GM23338 (cell line): ENCODE measurements at regions not wholly inside any gene's neighbourhood (a gene's known extent, or its start where the extent isn't known, plus 50 kb on each side); places are given as distances from the start of the nearest gene placed in this dataset.

Experiments used
- ATAC-seq: fragments of 200-7000 bp; cut with Tn5 transposase; 3 replicates; pipeline ENCODE4 v1.9.1; 2020
- DNase-seq: peaks from one replicate; pipeline ENCODE4 v3.0.0-alpha.2; 2015; ENCODE audit warnings: low spot score
- H2AFZ ChIP-seq: fragments of 200-600 bp; sonication (generic); 2 replicates; pipeline ENCODE4 v1.8.0; 2016; ENCODE audit warnings: antibody characterized with exemption, mild to moderate bottlenecking, moderate library complexity
- H3F3A ChIP-seq: fragments of 200-600 bp; sonication (generic); replicated peaks from 2 replicates; pipeline ENCODE4 v1.8.0; 2017; ENCODE audit warnings: antibody characterized with exemption, mixed run types, low read depth
- H3K27ac ChIP-seq: fragments of 200-600 bp; sonication (generic); 2 replicates; pipeline ENCODE4 v1.6.1; 2016; ENCODE audit warnings: low read depth
- H3K27me3 ChIP-seq: fragments of 200-600 bp; sonication (generic); 2 replicates; pipeline ENCODE4 v1.8.0; 2016; ENCODE audit warnings: mild to moderate bottlenecking, mixed run types, moderate library complexity; ENCODE audit not compliant: insufficient read depth
- H3K36me3 ChIP-seq: fragments of 200-600 bp; sonication (generic); 2 replicates; pipeline ENCODE4 v1.8.0; 2016; ENCODE audit warnings: mild to moderate bottlenecking; ENCODE audit not compliant: insufficient read depth
- H3K4me1 ChIP-seq: fragments of 200-600 bp; sonication (generic); 2 replicates; pipeline ENCODE4 v1.8.0; 2016; ENCODE audit warnings: mild to moderate bottlenecking, moderate library complexity; ENCODE audit not compliant: insufficient read depth
- H3K4me2 ChIP-seq: fragments of 200-600 bp; sonication (generic); 2 replicates; pipeline ENCODE4 v1.7.1; 2017; ENCODE audit warnings: mixed run types
- H3K4me3 ChIP-seq: fragments of 200-600 bp; sonication (generic); 2 replicates; pipeline ENCODE4 v1.6.1; 2016; ENCODE audit warnings: mixed run types
- H3K79me2 ChIP-seq: fragments of 200-600 bp; sonication (generic); replicated peaks from 2 replicates; pipeline ENCODE4 v1.8.0; 2017; ENCODE audit warnings: mild to moderate bottlenecking; ENCODE audit not compliant: insufficient read depth
- H3K9me2 ChIP-seq: fragments of 200-600 bp; sonication (generic); 2 replicates; pipeline ENCODE4 v1.8.0; 2017; ENCODE audit not compliant: insufficient read depth
- H4K20me1 ChIP-seq: fragments of 200-600 bp; sonication (generic); replicated peaks from 2 replicates; pipeline ENCODE4 v1.8.0; 2017; ENCODE audit warnings: mild to moderate bottlenecking; ENCODE audit not compliant: insufficient read depth
- H3K27ac Mint-ChIP-seq: 2 replicates; pipeline ENCODE4 v1.8.0; 2020; ENCODE audit warnings: inconsistent platforms, mild to moderate bottlenecking, moderate library complexity, mixed read lengths
- H3K27me3 Mint-ChIP-seq: 3 replicates; pipeline ENCODE4 v1.8.0; 2022; ENCODE audit warnings: low read depth, mild to moderate bottlenecking, moderate library complexity, mixed read lengths, inconsistent platforms; ENCODE audit not compliant: insufficient read depth, poor library complexity
- H3K36me3 Mint-ChIP-seq: 3 replicates; pipeline ENCODE4 v1.8.0; 2021; ENCODE audit warnings: low read depth, mild to moderate bottlenecking, inconsistent platforms, moderate library complexity, mixed read lengths
- H3K4me1 Mint-ChIP-seq: 3 replicates; pipeline ENCODE4 v1.8.0; 2020; ENCODE audit warnings: mild to moderate bottlenecking, inconsistent platforms, mixed read lengths
- H3K4me3 Mint-ChIP-seq: 3 replicates; pipeline ENCODE4 v1.8.0; 2021; ENCODE audit warnings: moderate library complexity, mild to moderate bottlenecking, inconsistent platforms, mixed read lengths
- H3K9me3 Mint-ChIP-seq: 3 replicates; pipeline ENCODE4 v1.8.0; 2020; ENCODE audit warnings: moderate library complexity, mild to moderate bottlenecking, inconsistent platforms, mixed read lengths
- POLR2AphosphoS5 ChIP-seq: IDR thresholded peaks from 2 replicates; pipeline ENCODE4 v1.6.1; 2016; ENCODE audit warnings: antibody characterized with exemption, low read depth
- ZNF331 ChIP-seq: fragments of 250-450 bp; sonication (Bioruptor Pico); IDR thresholded peaks from 2 replicates; pipeline ENCODE4 v1.5.0; 2020; ENCODE audit warnings: low read depth, mild to moderate bottlenecking, moderate library complexity
- ZNF462 ChIP-seq: fragments of 250-450 bp; sonication (Bioruptor Pico); IDR thresholded peaks from 2 replicates; pipeline ENCODE4 v1.5.0; 2020; ENCODE audit warnings: mild to moderate bottlenecking, moderate library complexity
- TF ChIP-seq, protein P1 (sequence below), 2 experiments: fragments of 200-600 bp in 1 of 2; sonication (generic) in 1 of 2; conservative IDR thresholded peaks; 2 replicates each; pipeline versions ENCODE4 v1.5.1 to v1.6.1; 2016 to 2017; ENCODE audit warnings: antibody characterized with exemption in 2 of 2, low read depth in 2 of 2, mild to moderate bottlenecking in 2 of 2, moderate library complexity in 1 of 2

- no peaks in the 10 kb centered on the region for H3K79me2 ChIP-seq
- DNase-seq (peak; percentile 28), ATAC-seq (peak; percentile 45)
- Mint-ChIP-seq H3K27me3 (peaks cover 5% of the 10 kb centered on the region), H3K9me3 (no peaks in the 10 kb centered on the region; the same call in 1 of the 3 replicates), H3K4me3 (no peak overlapping the region), H3K27ac (peak overlapping the region; percentile 83), H3K4me1 (peaks cover 64% of the 10 kb centered on the region), H3K36me3 (peaks cover 6% of the 10 kb centered on the region; the same call in 1 of the 3 replicates)
- no peaks in the 10 kb centered on the region for H3K27me3 ChIP-seq
- peak overlapping the region; percentile 89 for H3K27ac ChIP-seq
- no peak overlapping the region for H3K4me3 ChIP-seq
- H3F3A ChIP-seq = peaks cover 17% of the 10 kb centered on the region; the same call in 1 of the 2 replicates
- peak overlapping the region; percentile 20 for H2AFZ ChIP-seq
- TF ChIP-seq ZNF462 (CRISPR knock-in tag) (peak; percentile 11; the same call in 1 of the 2 replicates), POLR2AphosphoS5 (no peak), ZNF331 (peak; percentile 7; the same call in 1 of the 2 replicates)
- TF ChIP-seq, protein P1, sequence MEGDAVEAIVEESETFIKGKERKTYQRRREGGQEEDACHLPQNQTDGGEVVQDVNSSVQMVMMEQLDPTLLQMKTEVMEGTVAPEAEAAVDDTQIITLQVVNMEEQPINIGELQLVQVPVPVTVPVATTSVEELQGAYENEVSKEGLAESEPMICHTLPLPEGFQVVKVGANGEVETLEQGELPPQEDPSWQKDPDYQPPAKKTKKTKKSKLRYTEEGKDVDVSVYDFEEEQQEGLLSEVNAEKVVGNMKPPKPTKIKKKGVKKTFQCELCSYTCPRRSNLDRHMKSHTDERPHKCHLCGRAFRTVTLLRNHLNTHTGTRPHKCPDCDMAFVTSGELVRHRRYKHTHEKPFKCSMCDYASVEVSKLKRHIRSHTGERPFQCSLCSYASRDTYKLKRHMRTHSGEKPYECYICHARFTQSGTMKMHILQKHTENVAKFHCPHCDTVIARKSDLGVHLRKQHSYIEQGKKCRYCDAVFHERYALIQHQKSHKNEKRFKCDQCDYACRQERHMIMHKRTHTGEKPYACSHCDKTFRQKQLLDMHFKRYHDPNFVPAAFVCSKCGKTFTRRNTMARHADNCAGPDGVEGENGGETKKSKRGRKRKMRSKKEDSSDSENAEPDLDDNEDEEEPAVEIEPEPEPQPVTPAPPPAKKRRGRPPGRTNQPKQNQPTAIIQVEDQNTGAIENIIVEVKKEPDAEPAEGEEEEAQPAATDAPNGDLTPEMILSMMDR (conservative IDR thresholded peaks at IDR 0.05; ENCODE audit: low read depth in 2 of 2) = no peak
- H3K36me3 ChIP-seq = no peaks in the 10 kb centered on the region
- H4K20me1 ChIP-seq = no peaks in the 10 kb centered on the region
- H3K9me2 ChIP-seq = 0 out of 2 replicates have a peak, but pooled peaks cover 3% of the 10 kb centered on the region
- peaks cover 68% of the 10 kb centered on the region for H3K4me1 ChIP-seq
- peak overlapping the region; percentile 7; the same call in 1 of the 2 replicates for H3K4me2 ChIP-seq
Observed at GRCh38 chr1:91120936-91121335, 99.1 kb upstream of the ZNF644 start.
